Adrenal gland (tissue), 5 donors: ENCODE measurements at regions not wholly inside any gene's neighbourhood (a gene's known extent, or its start where the extent isn't known, plus 50 kb on each side); places are given as distances from the start of the nearest gene placed in this dataset.

ENCODE experiments used
- CTCF ChIP-seq, 6 experiments: fragments of 450-650 bp in 4 of 6; fragments of 200-600 bp in 2 of 6; sonication (generic) in 1 of 6; IDR thresholded peaks; 1 replicate in 5 of 6; 2 replicates in 1 of 6; pipeline versions ENCODE4 v1.5.1 to v1.8.0; 2016 to 2021; ENCODE audit warnings: antibody characterized with exemption in 6 of 6, mild to moderate bottlenecking in 2 of 6, moderate library complexity in 1 of 6
- POLR2A ChIP-seq, 2 donors: fragments of 450-650 bp; IDR thresholded peaks; one replicate each; pipeline ENCODE4 v1.6.1; 2017; ENCODE audit warnings: antibody characterized with exemption in 2 of 2, mild to moderate bottlenecking in 2 of 2, moderate library complexity in 1 of 2
- donor health status: DM: no; HTN: no; CAD: no.

DNA sequence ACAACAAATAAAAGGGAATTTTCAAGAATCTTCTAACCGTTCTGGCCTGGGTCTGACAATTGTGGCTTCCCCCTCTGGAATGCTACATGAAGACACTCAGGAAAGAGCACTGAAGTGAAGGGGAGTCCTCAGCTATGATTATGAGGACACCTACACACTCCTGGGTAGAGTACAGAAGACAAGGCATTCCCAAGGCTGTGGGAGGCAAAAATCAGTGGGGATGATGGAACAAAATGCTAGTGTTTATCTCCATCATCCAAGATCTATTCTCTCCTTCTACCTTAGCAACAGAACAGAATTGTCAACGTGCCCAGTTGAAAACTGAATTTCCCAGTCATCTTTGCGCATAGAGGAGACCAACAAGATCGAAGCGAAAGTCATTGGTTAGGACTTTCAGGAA, 130.1 kb upstream of the LARP1 start:
- TF ChIP-seq CTCF (IDR thresholded peaks at IDR 0.05) (no peak), POLR2A (IDR thresholded peaks at IDR 0.05) (no peak)
